ENCODE measurements at regions not wholly inside any gene's neighbourhood (a gene's known extent, or its start where the extent isn't known, plus 50 kb on each side); places are given as distances from the start of the nearest gene placed in this dataset.

GRCh38 chr5:108504974-108505373 lies 123.1 kb upstream of the FBXL17 start:
- TF ChIP-seq, protein P1, sequence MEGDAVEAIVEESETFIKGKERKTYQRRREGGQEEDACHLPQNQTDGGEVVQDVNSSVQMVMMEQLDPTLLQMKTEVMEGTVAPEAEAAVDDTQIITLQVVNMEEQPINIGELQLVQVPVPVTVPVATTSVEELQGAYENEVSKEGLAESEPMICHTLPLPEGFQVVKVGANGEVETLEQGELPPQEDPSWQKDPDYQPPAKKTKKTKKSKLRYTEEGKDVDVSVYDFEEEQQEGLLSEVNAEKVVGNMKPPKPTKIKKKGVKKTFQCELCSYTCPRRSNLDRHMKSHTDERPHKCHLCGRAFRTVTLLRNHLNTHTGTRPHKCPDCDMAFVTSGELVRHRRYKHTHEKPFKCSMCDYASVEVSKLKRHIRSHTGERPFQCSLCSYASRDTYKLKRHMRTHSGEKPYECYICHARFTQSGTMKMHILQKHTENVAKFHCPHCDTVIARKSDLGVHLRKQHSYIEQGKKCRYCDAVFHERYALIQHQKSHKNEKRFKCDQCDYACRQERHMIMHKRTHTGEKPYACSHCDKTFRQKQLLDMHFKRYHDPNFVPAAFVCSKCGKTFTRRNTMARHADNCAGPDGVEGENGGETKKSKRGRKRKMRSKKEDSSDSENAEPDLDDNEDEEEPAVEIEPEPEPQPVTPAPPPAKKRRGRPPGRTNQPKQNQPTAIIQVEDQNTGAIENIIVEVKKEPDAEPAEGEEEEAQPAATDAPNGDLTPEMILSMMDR (IDR thresholded peaks at IDR 0.05), result no peak
- no peak for TF ChIP-seq POLR2AphosphoS5 (IDR thresholded peaks at IDR 0.05; ENCODE audit: insufficient read depth in 1 of 2, low read depth in 1 of 2)
- no peak for TF ChIP-seq POLR2A (IDR thresholded peaks at IDR 0.05)

Data from vagina (tissue), 2 donors.